ENCODE measurements at regions not wholly inside any gene's neighbourhood (a gene's known extent, or its start where the extent isn't known, plus 50 kb on each side); places are given as distances from the start of the nearest gene placed in this dataset.
A peak's percentile ranks its signal among the peaks of the same experiment; 100 is the strongest.
"Not testable (repeated sequence)": the region's sequence is repeated elsewhere in the genome, so short reads cannot be mapped to it uniquely, and the experiment has no call there.

DNA sequence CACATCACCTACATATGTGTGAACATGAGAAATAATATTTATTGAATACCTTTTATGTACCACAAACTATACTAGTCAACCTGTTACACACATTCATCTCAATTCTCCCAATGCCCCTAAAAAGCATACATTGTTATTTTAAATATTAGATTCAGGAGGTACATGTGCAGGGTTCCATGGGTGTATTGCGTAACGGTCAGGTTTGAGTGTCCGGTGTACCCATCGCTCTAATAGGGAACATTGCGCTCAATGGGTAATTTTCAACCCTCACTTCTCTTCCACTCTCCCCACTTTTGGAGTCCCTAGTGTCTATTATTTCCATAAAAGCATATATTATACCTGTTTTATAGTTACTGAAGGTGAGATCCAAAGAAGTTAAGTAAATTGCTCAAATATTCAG lies 82.0 kb downstream of the IFI44 start:
- H3K27ac ChIP-seq (ENCODE audit: poor library complexity, severe bottlenecking): no peak overlapping the region
- no peaks in the 10 kb centered on the region for H3K36me3 ChIP-seq (ENCODE audit: low read depth)
- no peaks in the 10 kb centered on the region for H3K9me3 ChIP-seq (ENCODE audit: severe bottlenecking)
- DNase-seq (ENCODE audit: low spot score) (no peak), ATAC-seq (ENCODE audit: low read depth) (no peak)
- TF ChIP-seq, protein P1, sequence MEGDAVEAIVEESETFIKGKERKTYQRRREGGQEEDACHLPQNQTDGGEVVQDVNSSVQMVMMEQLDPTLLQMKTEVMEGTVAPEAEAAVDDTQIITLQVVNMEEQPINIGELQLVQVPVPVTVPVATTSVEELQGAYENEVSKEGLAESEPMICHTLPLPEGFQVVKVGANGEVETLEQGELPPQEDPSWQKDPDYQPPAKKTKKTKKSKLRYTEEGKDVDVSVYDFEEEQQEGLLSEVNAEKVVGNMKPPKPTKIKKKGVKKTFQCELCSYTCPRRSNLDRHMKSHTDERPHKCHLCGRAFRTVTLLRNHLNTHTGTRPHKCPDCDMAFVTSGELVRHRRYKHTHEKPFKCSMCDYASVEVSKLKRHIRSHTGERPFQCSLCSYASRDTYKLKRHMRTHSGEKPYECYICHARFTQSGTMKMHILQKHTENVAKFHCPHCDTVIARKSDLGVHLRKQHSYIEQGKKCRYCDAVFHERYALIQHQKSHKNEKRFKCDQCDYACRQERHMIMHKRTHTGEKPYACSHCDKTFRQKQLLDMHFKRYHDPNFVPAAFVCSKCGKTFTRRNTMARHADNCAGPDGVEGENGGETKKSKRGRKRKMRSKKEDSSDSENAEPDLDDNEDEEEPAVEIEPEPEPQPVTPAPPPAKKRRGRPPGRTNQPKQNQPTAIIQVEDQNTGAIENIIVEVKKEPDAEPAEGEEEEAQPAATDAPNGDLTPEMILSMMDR (IDR thresholded peaks at IDR 0.05; ENCODE audit: poor library complexity, severe bottlenecking): no peak
- H3K4me3 ChIP-seq (ENCODE audit: severe bottlenecking): no peak overlapping the region
- no peaks in the 10 kb centered on the region for H3K27me3 ChIP-seq (ENCODE audit: insufficient read depth, poor library complexity, severe bottlenecking)
- H3K4me1 ChIP-seq (ENCODE audit: insufficient read depth, poor library complexity, severe bottlenecking): no peaks in the 10 kb centered on the region

GRCh38 chr1:78737241-78737640 lies 87.6 kb downstream of the IFI44 start:
- Histone ChIP-seq H3K27ac (ENCODE audit: poor library complexity, severe bottlenecking) (no peak overlapping the region), H3K27me3 (ENCODE audit: insufficient read depth, poor library complexity, severe bottlenecking) (no peaks in the 10 kb centered on the region), H3K4me1 (ENCODE audit: insufficient read depth, poor library complexity, severe bottlenecking) (no peaks in the 10 kb centered on the region), H3K9me3 (ENCODE audit: severe bottlenecking) (no peaks in the 10 kb centered on the region), H3K36me3 (ENCODE audit: low read depth) (no peaks in the 10 kb centered on the region), H3K4me3 (ENCODE audit: severe bottlenecking) (no peak overlapping the region)
- TF ChIP-seq, protein P1 (IDR thresholded peaks at IDR 0.05; ENCODE audit: poor library complexity, severe bottlenecking): no peak
- ATAC-seq (ENCODE audit: low read depth) (no peak), DNase-seq (ENCODE audit: low spot score) (no peak)

DNA sequence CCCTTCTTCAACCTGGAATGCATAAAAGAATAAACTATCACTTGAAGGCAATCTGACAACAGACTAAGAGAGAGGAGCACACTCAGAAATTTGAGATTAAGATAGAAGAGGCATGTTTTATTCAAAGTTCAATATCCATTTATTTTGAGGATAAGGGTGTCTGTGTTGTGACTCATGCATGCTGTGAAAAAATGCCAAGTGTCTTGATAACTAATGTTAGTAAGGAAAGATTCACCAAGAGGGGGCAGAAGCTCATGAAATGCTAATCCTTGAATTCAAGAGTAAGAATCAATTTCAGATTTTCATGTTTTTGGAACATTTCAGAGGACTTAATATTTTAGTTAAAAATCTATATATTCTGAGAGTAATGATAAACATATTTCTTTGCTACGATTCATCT lies 94.0 kb downstream of the IFI44 start:
- Histone ChIP-seq H3K4me1 (ENCODE audit: insufficient read depth, poor library complexity, severe bottlenecking) (no peaks in the 10 kb centered on the region), H3K36me3 (ENCODE audit: low read depth) (no peaks in the 10 kb centered on the region), H3K27me3 (ENCODE audit: insufficient read depth, poor library complexity, severe bottlenecking) (no peaks in the 10 kb centered on the region), H3K4me3 (ENCODE audit: severe bottlenecking) (no peak overlapping the region), H3K9me3 (ENCODE audit: severe bottlenecking) (no peaks in the 10 kb centered on the region), H3K27ac (ENCODE audit: poor library complexity, severe bottlenecking) (no peak overlapping the region)
- DNase-seq (ENCODE audit: low spot score) (no peak), ATAC-seq (ENCODE audit: low read depth) (no peak)
- TF ChIP-seq, protein P1 (IDR thresholded peaks at IDR 0.05; ENCODE audit: poor library complexity, severe bottlenecking): peak; percentile 26

DNA sequence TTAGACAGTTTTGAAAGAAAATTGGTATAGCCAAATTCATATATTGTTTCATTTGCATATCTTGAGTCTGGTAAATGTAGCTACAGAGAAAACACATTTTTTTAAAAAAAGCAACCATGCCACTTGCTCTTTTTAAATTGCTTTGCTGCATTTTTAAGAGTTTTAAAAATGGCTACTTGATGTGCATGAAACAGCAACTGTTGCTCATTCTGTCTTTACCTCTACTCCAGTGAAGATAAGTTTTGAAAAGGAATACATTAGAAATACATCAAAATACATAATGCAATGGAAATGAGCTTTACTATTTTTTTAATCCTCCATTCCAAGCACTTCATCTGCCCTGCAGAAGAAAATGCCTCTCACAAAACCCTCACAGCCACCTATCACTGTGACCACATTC lies 95.5 kb downstream of the IFI44 start:
- no peak for ATAC-seq (ENCODE audit: low read depth)
- Histone ChIP-seq H3K4me1 (ENCODE audit: insufficient read depth, poor library complexity, severe bottlenecking) (no peaks in the 10 kb centered on the region), H3K4me3 (ENCODE audit: severe bottlenecking) (no peak overlapping the region), H3K27me3 (ENCODE audit: insufficient read depth, poor library complexity, severe bottlenecking) (no peaks in the 10 kb centered on the region), H3K36me3 (ENCODE audit: low read depth) (no peaks in the 10 kb centered on the region), H3K27ac (ENCODE audit: poor library complexity, severe bottlenecking) (no peak overlapping the region), H3K9me3 (ENCODE audit: severe bottlenecking) (no peaks in the 10 kb centered on the region)
- no peak for DNase-seq (ENCODE audit: low spot score)
- TF ChIP-seq, protein P1 (IDR thresholded peaks at IDR 0.05; ENCODE audit: poor library complexity, severe bottlenecking): no peak

GRCh38 chr1:78753679-78754078 lies 104.0 kb downstream of the IFI44 start:
- not testable (repeated sequence) for H3K27me3 ChIP-seq (ENCODE audit: insufficient read depth, poor library complexity, severe bottlenecking); H3K27ac ChIP-seq (ENCODE audit: poor library complexity, severe bottlenecking); DNase-seq (ENCODE audit: low spot score); H3K4me1 ChIP-seq (ENCODE audit: insufficient read depth, poor library complexity, severe bottlenecking); ATAC-seq (ENCODE audit: low read depth); H3K36me3 ChIP-seq (ENCODE audit: low read depth); H3K9me3 ChIP-seq (ENCODE audit: severe bottlenecking); H3K4me3 ChIP-seq (ENCODE audit: severe bottlenecking)
